ENCODE measurements at regions not wholly inside any gene's neighbourhood (a gene's known extent, or its start where the extent isn't known, plus 50 kb on each side); places are given as distances from the start of the nearest gene placed in this dataset.

GRCh38 chr16:6027733-6028132 lies 930.1 kb upstream of the EEF2KMT start (continued):
- TF ChIP-seq EZH2phosphoT487 (IDR thresholded peaks at IDR 0.05; ENCODE audit: unreplicated experiment) (no peak), REST (IDR thresholded peaks at IDR 0.05; ENCODE audit: unreplicated experiment) (no peak), STAT1 (IDR thresholded peaks at IDR 0.05; ENCODE audit: unreplicated experiment) (no peak), ZNF114 (CRISPR knock-in tag; IDR thresholded peaks at IDR 0.05) (no peak), ZNF331 (CRISPR knock-in tag; IDR thresholded peaks at IDR 0.05; ENCODE audit: low read depth) (no peak), POLR2AphosphoS5 (IDR thresholded peaks at IDR 0.05; ENCODE audit: low read depth) (no peak), CREB1 (CRISPR knock-in tag; IDR thresholded peaks at IDR 0.05; ENCODE audit: low read depth) (no peak), CTCF (conservative IDR thresholded peaks at IDR 0.05; ENCODE audit: low read depth in 2 of 2) (no peak), JUNB (IDR thresholded peaks at IDR 0.05; ENCODE audit: unreplicated experiment) (no peak)
- TF ChIP-seq, protein P1, sequence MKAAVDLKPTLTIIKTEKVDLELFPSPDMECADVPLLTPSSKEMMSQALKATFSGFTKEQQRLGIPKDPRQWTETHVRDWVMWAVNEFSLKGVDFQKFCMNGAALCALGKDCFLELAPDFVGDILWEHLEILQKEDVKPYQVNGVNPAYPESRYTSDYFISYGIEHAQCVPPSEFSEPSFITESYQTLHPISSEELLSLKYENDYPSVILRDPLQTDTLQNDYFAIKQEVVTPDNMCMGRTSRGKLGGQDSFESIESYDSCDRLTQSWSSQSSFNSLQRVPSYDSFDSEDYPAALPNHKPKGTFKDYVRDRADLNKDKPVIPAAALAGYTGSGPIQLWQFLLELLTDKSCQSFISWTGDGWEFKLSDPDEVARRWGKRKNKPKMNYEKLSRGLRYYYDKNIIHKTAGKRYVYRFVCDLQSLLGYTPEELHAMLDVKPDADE (IDR thresholded peaks at IDR 0.05), result no peak

DNA sequence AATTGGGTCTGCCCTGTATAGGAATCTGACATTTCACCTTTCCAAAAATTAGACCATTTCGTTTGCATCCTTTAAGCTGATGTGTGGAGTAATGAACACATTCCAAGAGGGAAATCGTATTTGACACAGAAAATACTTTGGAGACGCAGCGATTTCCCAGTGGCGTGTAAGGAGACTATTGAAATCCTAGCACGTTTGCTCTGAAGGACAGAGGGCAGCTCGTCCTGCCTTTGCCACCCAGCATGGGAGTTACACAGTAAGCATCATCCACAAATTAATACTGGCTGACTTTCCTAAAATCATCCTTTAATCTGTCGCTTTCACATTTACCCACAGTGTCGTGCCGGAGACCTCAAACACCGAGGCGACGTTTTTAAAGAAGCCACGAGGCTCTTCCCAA lies 925.9 kb upstream of the EEF2KMT start:
- Histone ChIP-seq H2AFZ (no peak overlapping the region), H3K79me2 (replicated peaks; ENCODE audit: insufficient read depth) (no peaks in the 10 kb centered on the region), H3K27ac (ENCODE audit: low read depth) (no peak overlapping the region), H3K9me2 (ENCODE audit: insufficient read depth) (no peaks in the 10 kb centered on the region), H3K36me3 (ENCODE audit: insufficient read depth) (no peaks in the 10 kb centered on the region), H3K4me1 (ENCODE audit: insufficient read depth) (no peaks in the 10 kb centered on the region), H3K27me3 (ENCODE audit: insufficient read depth) (peaks cover 31% of the 10 kb centered on the region), H4K20me1 (replicated peaks; ENCODE audit: insufficient read depth) (no peaks in the 10 kb centered on the region), H3K4me2 (no peak overlapping the region), H3K4me3 (no peak overlapping the region), H3F3A (replicated peaks; ENCODE audit: low read depth) (no peaks in the 10 kb centered on the region)
- peaks cover 16% of the 10 kb centered on the region for H3K27me3 Mint-ChIP-seq (ENCODE audit: insufficient read depth, low read depth, poor library complexity)
- TF ChIP-seq, protein P1 (IDR thresholded peaks at IDR 0.05), result no peak
- H3K27ac Mint-ChIP-seq, result no peak overlapping the region
- H3K36me3 Mint-ChIP-seq (ENCODE audit: low read depth), result no peaks in the 10 kb centered on the region
- DNase-seq (ENCODE audit: low spot score) (no peak), ATAC-seq (no peak)
- H3K4me1 Mint-ChIP-seq, result peaks cover 5% of the 10 kb centered on the region; the same call in 2 of the 3 replicates
- no peak overlapping the region for H3K4me3 Mint-ChIP-seq
- H3K9me3 Mint-ChIP-seq, result no peaks in the 10 kb centered on the region
